Hematopoietic multipotent progenitor cell treated with erythropoietin and hydrocortisone succinate and interleukin-3 and kit ligand, for 6 days (in vitro differentiated cells): ENCODE measurements at regions not wholly inside any gene's neighbourhood (a gene's known extent, or its start where the extent isn't known, plus 50 kb on each side); places are given as distances from the start of the nearest gene placed in this dataset.
"Not testable (repeated sequence)": the region's sequence is repeated elsewhere in the genome, so short reads cannot be mapped to it uniquely, and the experiment has no call there.

Experiments
- DNase-seq: peaks from one replicate; pipeline ENCODE4 v3.0.0-alpha.2; 2015

DNA sequence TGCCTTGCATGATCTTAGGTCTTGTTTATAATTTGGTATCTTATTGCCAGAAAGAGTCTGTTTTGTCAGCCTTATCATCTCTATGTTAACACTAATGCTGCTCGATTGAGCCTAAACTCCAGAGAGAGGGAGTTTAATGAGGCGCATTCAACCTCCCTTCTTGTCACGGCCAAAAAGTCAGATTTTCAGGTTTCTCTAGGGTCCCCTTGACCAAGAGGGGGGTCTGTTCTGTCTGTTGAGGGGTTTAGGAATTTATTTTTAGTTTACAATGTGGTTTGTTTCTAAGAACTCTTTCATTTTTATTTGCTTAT is 285.7 kb upstream of the VWC2 start:
- DNase-seq: no peak

DNA sequence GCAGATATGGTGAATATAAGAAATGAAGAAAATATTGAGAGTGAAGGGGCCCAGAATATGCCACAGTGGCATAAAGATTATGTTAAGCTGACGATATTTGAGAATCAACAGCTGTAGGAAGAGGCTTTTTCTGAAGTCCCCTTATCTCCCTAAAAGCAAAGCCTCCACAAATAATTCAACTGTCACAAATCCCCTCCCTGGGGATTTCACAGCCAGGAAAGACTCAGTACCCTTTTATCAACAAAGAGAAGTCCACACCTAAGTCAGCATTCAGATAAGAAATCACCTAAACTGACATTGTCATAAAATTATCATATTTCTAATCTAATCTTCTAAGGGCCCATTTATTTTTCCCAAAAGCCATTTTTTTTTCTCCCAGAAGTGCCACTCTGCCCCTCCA is 284.9 kb upstream of the VWC2 start:
- DNase-seq: no peak

DNA sequence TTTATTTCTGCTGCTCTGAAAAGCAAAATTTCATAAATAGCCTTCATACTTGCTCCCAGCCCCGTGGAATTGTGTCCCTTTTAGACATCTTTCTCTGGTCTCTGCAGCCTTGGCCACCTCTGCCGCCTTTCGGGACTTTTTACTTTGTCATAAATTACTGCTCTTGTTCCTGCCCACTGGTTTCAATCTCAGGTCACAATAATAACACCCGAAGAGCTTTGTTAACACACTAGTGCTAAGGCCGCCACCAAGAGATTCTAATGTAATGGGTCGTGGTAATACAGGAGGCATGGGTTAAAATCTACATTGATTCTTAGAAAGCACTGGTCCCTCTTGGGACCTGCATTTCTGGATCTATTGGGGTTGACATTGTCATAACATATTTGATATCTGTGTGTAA is 276.0 kb upstream of the VWC2 start:
- no peak for DNase-seq

DNA sequence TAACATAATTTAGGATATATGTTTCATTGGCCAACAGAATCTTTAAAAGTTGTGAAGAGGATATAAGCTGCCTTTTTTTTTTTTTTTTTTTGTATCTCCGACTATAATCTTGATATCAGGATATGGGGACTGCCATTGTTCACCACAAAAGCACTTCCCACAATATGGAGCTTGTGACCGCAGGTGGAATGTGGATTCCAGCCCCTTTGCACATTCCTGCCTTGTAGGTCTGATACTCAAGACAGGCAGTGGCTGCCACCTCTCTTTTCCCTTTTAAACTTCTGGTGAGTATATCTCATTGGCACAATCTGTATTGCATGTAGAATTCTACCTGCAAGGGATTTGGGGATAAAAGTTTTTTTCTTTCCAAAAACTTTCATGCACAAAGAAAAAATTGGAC is 272.7 kb upstream of the VWC2 start:
- no peak for DNase-seq

DNA sequence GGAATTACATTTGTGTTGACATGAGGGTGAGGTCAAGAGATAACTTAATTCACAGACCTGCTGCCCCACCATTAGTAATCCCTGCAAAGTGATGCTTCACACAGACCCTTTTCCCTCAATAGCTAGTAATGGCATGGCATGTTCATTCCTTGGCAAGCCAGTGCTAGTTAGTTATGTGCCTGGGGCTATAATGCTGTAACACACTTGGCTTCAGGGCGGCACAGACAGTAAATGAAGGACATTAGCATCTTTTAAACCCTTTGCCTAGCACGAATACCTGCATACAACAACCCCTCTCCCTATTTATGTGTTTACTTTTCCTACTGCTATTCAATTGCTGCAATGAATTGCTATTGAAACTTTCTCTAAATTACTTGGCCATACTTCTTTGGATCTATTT is 266.2 kb upstream of the VWC2 start:
- DNase-seq: not testable (repeated sequence)

DNA sequence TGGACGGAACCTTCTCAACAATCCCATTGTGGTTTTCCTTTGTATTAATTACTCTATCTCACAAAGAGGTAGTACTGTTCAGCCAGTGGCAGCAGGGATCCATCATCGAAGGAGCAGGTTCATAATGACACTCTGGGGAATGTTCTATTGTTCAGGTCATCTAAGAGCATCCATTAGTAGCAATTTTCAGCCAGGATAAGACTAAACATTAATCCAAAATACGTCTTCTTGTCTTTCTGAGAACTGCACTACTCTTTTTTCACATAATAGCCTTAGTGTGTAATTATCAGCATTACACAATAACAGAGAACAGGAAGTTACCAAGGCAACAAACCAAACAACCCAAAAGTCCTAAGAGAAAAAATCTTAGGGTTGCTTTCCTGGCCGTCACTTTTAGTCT is 259.5 kb upstream of the VWC2 start:
- DNase-seq: peak; percentile 1

DNA sequence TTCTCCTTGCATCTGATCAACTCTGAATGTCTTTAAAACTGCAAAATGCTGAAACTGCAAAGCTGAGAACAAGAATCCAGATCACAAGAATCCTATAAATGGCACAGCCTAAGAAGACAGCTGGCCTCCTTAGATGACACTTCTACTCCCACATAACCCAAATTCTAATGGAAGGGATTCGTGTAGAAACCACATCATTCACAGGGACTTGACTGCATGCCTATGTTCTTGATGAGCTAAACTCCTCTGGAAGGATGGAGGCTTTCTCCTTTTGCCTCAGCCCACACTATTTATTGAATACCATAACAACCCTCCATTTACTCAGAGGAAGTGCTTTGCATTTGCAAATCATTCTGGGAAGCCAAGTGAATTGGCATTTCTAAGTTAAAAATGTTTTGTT is 252.5 kb upstream of the VWC2 start:
- DNase-seq: no peak

DNA sequence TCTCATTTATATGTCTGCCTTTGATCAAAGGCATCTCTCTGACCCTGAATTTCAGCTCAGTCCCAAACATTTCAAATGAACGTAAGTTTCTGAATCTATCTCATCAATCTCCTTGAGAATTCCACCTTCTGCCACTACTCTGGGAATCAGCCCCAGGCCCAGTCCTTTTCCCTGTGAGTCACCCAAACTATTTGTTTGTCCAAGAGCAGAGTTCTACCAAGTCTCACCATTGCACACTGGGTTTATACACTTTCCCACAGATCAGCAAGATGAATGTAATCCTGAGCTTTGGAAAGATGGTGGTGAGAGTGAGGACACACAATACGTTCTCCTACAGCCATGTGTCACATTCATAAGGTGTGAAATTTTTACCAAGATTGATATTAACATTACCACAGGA is 251.3 kb upstream of the VWC2 start:
- no peak for DNase-seq

DNA sequence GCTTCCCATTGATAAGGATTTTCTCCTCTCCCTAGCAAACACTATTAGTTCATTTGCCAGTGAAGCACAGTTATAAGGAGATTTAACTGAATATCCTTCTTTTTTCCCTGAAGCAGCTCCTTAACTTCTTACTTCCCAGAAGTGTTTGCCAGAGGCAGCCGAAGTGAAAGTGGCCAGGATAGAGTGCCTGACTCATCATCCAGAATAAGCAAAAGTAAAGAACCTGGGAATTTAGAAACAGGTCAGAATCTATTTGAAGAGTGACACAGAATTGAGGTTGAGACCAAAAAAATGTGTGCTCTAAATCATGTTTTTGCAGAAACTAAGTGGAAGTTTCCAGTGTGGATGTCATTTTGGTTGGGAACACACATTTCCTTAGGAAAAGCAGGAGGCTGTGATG is 249.6 kb upstream of the VWC2 start:
- no peak for DNase-seq

DNA sequence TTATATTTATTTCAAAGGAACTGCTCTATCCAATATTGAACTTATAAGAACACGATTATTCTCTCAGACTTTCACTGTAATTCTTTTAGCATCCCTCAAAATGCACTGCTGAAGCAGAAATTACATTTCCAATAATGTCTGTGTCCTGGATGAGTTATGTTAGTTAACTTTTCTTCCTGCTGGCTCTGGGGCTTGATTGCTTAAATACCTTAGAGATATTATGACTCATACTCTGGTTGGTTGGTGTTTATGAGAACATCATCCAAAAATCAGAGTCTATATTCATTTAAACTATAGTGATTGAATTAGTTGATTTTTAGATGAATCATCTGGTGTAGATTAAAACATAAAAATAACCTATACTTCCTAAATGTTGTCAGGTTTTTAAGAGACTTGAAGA is 246.3 kb upstream of the VWC2 start:
- DNase-seq: no peak

DNA sequence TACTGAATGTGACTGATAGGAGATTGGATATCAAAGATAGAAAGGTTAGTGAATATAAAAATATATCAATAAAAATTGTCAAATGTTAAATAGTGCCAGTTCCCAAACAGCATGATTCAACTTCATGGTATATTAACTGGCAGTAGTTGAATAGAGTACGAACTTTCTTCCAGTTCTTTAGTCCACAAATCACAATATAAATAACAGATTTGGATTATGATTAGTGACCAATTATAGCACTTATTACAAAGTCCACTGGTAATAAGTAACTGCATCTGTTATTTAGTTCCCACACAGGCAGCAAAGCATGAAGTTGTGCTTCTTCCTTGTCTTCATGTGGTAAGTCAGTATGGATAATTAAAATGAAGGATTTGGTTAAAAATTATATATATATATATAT is 243.0 kb upstream of the VWC2 start:
- no peak for DNase-seq

DNA sequence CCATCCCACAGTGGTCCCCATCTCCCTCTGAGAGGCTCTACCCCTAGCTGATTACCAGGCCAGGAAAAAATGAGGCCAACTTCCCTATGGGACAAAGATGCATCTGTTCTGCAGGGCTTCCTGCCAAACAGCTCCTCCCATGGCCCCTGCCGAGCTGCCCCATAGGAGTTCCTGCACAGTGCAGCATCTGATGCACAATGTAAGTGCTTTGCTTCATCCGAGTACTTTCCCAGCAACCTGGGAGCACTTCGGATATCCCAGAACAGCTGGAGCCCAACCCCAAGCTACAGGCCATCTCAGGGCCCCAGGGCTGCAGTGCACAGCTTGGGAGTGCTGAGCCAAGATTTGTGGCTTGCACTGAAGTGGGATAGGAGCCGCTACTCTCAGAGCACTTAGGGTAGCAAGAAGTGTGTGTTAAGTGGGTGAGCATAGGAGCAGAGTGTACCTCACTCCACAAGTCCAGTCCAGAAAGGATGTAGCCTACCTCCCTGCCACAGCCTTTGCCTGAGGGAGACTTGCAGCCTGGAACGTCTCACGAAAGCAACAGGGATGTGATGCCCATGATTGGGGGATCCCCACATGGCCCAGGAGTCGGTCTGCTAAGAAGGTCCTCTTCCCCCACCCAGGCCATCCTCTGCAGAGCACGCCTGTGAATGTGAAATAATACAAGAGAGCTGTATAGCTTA is 209.6 kb upstream of the VWC2 start:
- no peak for DNase-seq

DNA sequence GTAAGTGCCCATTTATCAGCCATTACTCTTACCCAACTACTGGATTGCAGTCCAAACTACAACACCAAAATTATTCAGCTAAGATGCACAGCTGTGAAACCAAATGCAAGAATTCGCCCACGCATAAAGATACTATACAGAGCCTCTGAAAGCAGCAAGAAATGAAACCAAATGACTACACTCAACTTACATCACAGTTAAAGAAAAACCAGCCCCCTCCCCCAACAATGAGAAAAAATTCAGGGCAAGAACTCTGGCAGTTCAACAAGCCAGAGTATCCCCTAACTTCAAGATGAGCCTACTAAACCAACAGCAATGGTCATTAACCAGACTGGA is 209.1 kb upstream of the VWC2 start:
- no peak for DNase-seq

DNA sequence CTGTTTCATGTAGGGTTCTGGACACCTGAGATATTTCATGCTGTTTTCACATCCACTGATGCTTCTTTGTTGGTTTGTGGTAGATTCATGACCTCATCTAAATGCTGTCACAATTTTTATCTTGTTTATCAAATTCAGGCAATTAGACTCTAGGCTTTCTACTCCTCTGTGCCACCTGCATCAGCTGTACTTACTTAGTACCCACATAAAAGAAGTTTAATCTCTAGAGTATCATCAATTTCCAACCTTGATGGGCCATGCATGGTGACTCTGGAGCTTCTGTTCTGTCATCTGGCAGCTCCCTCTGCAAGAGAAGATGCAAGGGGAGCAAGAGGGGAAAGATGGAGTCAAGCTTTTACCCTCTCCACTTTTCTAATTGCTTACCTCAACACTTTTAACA is 195.9 kb upstream of the VWC2 start:
- DNase-seq: no peak

DNA sequence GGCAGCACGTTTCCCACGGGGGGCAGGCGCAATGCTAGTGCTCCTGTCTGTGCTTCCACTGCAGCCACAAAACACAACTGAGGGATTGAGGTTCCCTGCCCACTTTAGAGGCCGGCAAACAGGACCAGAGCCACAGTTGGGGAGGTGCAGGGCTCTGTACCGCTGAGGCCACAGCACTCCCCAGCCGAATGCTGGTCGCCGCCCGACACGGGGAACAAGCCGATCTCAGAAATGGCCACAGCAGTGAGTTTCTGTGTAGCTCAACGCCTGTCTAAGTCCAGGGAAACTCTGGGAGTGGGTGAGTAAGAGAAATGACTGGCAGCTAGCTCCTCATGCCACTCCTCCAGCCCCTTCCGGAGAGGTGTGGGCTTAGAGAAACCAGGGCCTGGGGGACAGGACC is 194.0 kb upstream of the VWC2 start:
- DNase-seq: no peak

DNA sequence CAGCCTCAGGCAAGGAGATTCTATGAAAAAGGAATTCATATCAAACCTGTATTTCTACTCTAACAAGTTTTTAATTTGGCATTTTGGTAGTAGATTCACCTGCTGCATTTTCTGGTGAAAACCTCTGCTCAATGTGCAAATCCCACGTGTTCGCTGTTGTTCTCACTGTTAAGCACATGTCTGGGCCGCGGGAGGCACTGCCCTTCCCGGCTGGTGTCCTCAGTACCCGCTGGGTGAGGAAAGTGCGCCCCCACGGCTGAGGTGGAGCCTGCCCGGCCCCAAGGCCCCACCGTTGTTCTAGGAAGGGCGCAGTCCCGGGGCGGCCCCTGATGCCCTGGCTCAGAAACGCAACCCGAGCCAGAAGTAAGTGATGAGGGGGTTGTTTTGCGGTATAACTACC is 193.4 kb upstream of the VWC2 start:
- no peak for DNase-seq

DNA sequence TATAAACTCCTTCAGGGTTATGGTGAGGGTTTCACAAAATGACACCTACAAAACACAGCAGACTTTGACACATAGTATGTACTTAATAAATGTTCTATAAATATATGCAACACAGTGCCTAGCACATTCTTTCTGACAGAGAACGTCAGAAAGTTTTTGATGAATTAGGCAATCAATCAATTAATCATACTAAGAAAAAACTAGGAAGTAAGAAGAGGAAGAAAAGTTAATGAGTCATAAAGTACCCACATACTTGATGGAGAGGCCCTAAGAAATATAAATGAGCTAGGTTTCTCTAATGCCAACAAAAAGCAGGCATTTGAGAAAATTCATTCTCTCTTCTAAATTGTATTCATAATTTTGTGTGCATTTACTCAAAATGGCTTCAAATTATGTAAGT is 192.7 kb upstream of the VWC2 start:
- DNase-seq: no peak

DNA sequence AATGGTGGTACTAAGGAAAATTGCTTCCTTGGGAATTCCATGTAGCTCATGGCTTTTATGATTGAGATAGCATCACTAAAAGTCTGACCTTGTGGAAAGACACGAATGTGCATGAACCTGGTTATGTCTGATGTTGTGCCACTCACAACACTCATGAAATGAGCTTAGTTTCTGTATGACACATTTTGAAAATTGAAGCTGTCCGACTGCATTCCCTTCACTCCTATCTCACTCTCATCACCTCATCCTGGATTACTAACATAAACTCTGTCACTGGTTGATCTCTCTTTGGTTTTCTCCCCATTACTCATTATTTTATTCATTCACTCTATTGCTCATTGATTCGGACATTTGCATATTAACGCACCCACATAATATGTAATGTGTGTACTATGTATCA is 190.0 kb upstream of the VWC2 start:
- no peak for DNase-seq

DNA sequence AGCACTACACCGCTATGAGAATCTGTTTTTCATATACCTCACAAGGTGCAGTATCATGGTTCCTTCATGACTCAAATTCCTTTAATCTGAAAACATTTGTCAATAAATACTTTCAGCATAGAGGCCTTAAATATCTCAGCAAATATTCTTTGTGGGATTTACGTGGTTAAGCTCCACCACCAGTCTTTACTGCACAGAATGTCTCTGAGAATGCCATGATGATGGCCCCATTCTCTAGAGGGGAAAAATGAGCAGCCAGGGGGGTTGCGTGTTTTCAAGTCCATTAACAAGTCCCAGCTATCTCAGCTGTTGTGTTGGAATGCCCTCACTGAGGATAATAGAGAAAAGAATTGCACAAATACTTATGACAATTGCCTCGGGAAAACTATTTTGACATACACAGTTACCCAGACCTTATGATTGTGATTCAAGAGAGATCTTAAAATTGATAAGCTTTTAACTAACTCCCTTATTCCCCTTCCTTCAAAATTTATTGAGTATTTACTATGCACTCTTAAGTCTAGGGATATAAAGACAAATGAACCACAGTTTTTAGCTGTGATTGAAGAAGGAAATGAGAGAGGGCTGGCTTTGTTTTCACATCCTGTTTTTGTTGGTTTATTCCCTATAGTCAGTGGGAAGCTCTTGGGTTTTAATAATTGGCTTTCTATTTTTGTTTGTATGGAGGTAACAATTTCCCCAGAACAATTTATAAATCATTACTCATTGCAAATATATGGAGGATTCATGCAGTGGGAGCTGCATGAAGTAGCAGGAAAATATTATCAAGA is 176.5 kb upstream of the VWC2 start:
- DNase-seq: no peak

DNA sequence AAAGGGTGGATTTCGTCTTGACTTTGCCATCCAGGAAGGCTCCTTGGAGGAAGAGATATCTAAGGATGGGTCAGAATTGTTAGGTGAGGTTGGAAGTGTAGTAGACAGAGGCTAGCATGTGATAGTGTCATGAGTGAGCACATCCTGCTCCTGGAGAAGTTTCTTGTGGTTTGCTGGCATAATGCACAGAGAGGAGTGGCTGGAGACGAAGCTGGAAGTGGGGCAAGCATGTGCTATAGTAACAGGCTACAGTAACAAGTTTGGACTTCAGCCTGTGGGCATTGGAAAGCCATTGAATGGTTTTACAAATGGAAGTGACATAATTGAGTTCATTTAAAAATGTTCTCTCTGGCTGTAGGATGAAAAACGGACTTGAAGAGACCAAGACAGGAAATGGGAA is 175.6 kb upstream of the VWC2 start:
- no peak for DNase-seq

DNA sequence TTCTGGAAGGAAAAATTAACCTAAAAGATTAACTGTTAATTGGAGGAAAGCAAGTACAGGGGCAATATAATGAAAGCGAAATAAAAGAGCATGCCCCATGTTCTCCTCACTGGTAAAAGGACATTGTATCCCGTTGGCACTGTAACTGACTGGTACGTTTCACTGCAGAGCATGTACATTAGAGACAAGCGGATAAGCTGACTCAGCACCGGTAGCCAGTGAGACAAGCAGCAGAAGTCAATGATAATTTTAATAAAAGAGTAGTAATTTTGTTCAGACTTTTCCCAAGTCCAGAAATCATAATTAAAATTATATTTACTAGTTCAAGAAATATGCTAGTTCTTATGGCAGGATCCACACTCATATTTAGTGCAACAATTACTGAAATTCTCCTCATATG is 161.5 kb upstream of the VWC2 start:
- no peak for DNase-seq

DNA sequence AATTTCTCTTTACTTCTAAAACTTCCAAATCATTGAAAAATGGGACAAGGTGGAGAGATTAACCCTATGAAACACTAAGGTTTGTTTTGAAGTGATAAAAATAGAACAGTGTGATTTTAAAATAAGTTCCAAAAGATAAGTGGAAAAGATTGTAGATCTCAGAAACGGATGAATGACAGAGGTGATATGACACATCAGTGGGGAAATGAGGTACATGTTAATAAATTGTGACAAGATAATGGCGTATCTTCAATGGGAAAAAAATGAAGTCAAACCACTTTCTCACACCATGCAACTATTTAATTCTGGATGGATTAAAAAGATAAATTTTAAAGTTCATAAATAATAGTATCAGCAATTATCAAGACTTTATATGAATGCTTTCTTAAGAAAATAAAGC is 159.7 kb upstream of the VWC2 start:
- DNase-seq: no peak

DNA sequence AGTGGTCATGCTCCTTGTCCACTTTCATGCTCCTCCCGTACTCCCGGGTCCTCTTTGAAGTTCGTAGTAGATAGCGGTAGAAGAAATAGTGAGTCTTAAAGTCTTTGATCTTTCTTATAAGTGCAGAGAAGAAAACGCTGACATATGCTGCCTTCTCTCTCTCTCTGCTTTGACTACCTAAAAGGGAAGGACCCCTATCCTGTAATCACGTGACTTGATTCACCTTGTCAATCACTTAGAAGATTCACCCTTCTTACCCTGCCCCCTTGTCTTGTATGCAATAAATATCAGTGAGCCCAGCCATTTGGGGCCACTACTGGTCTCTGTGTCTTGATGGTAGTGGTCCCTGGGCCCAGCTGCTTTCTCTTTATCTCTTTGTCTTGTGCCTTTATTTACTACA is 158.5 kb upstream of the VWC2 start:
- not testable (repeated sequence) for DNase-seq

DNA sequence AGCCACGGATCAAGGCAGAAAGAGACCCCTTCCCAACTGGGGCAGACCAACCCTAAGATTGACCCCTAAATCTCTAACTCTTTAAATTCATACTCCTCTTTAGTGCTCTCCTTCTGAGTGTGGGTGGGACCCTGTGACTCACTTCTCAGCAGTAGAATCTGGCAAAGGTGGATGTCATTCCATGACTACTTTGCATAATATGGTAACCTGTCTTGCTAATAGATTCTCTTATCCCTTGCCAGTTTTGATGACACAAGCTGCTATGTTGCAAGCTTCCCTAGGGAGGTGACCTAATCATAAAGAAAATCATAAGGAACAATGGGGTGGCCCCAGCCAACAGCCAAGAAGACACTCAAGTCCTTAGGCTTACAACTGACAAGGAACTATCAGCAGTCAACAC is 155.4 kb upstream of the VWC2 start:
- DNase-seq: no peak

DNA sequence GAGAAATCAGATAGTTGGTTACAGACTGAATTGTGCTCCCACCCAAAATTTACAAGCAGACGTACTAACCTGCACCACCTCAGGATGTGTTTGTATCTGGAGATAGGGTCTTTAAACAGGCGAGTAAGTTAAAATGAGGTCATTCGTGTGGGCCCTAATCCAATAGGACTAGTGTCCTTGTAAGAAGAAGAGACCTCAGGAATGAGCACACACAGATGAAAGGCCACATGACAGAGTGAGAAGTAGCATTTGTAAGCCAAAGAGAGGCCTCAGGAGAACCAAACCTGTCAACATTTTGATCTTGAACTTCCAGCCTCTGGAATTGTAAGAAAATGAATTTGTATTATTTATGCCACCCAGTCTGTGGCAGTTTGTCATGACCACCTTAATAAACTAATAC is 149.5 kb upstream of the VWC2 start:
- DNase-seq: no peak
